ENCODE measurements at regions not wholly inside any gene's neighbourhood (a gene's known extent, or its start where the extent isn't known, plus 50 kb on each side); places are given as distances from the start of the nearest gene placed in this dataset.

DNA sequence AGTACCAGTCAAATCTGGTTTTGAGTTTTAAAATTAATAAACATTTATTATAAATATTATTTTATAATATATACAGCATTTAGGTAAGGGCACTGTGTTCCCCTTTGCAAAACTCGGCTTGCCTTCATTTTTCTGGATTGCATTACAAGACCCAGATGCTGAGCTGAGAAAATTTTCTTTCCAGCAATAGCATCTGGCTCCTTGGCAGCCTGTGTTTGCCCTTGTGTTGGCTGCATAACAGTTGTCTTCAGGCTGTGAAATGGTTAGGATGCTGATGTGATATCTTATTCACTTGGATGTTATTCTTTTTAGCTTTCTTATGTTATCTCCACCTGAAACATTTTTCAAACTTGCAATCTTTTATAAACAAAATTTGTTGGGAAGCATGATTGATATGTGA lies 784.4 kb downstream of the DACH1 start:
- TF ChIP-seq, protein P1, sequence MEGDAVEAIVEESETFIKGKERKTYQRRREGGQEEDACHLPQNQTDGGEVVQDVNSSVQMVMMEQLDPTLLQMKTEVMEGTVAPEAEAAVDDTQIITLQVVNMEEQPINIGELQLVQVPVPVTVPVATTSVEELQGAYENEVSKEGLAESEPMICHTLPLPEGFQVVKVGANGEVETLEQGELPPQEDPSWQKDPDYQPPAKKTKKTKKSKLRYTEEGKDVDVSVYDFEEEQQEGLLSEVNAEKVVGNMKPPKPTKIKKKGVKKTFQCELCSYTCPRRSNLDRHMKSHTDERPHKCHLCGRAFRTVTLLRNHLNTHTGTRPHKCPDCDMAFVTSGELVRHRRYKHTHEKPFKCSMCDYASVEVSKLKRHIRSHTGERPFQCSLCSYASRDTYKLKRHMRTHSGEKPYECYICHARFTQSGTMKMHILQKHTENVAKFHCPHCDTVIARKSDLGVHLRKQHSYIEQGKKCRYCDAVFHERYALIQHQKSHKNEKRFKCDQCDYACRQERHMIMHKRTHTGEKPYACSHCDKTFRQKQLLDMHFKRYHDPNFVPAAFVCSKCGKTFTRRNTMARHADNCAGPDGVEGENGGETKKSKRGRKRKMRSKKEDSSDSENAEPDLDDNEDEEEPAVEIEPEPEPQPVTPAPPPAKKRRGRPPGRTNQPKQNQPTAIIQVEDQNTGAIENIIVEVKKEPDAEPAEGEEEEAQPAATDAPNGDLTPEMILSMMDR (IDR thresholded peaks at IDR 0.05; ENCODE audit: low read depth, low read length) = no peak
- TF ChIP-seq POLR2A (IDR thresholded peaks at IDR 0.05; ENCODE audit: extremely low read depth, insufficient read length) = no peak
- TF ChIP-seq, protein P2, sequence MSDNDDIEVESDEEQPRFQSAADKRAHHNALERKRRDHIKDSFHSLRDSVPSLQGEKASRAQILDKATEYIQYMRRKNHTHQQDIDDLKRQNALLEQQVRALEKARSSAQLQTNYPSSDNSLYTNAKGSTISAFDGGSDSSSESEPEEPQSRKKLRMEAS (IDR thresholded peaks at IDR 0.05; ENCODE audit: low read depth, low read length) = no peak

All from NB4 (cell line).